SK-N-MC (cell line): ENCODE measurements at regions not wholly inside any gene's neighbourhood (a gene's known extent, or its start where the extent isn't known, plus 50 kb on each side); places are given as distances from the start of the nearest gene placed in this dataset.

Source experiments
- DNase-seq: peaks from one replicate; pipeline ENCODE4 v3.0.0-alpha.2; 2011; ENCODE audit warnings: low read depth, low spot score
- H3K27ac ChIP-seq: fragments of 200-600 bp; sonication (generic); 2 replicates; pipeline ENCODE4 v1.5.1; 2016; ENCODE audit warnings: mixed run types
- H3K36me3 ChIP-seq: fragments of 200-600 bp; sonication (generic); 2 replicates; pipeline ENCODE4 v1.6.1; 2017; ENCODE audit warnings: antibody characterized with exemption, low read length, mixed read lengths; ENCODE audit not compliant: insufficient read depth
- H3K4me3 ChIP-seq: fragments of 200-600 bp; sonication (generic); 2 replicates; pipeline ENCODE4 v1.5.1; 2016
- H3K9ac ChIP-seq: fragments of 200-600 bp; sonication (generic); 2 replicates; pipeline ENCODE4 v1.8.0; 2017; ENCODE audit warnings: mixed run types, mixed read lengths; ENCODE audit not compliant: insufficient read length
- H3K9me3 ChIP-seq: fragments of 200-600 bp; sonication (generic); 2 replicates; pipeline ENCODE4 v1.6.1; 2017; ENCODE audit warnings: low read depth, mild to moderate bottlenecking, antibody characterized with exemption, low read length, moderate library complexity, mixed read lengths
- EZH2 ChIP-seq: fragments of 200-600 bp; sonication (generic); IDR thresholded peaks from one replicate; pipeline ENCODE4 v1.6.1; 2017; ENCODE audit warnings: antibody characterized with exemption
- FOXP2 ChIP-seq: optimal IDR thresholded peaks from 2 replicates; pipeline ENCODE3; 2011; ENCODE audit warnings: mild to moderate bottlenecking, moderate library complexity; ENCODE audit not compliant: insufficient read depth; ENCODE audit errors: extremely low read length, control extremely low read depth
- POLR2AphosphoS5 ChIP-seq: IDR thresholded peaks from 2 replicates; pipeline ENCODE4 v1.6.1; 2012; ENCODE audit warnings: mild to moderate bottlenecking, low read depth, low read length, borderline replicate concordance

- TF ChIP-seq EZH2 (no peak), POLR2AphosphoS5 (no peak), FOXP2 (no peak)
- Histone ChIP-seq H3K4me3 (no peak overlapping the region), H3K36me3 (no peaks in the 10 kb centered on the region), H3K9ac (no peak overlapping the region), H3K9me3 (no peaks in the 10 kb centered on the region), H3K27ac (no peak overlapping the region)
- DNase-seq, result no peak
Observed at GRCh38 chr10:57314046-57314445, 953.0 kb upstream of the ZWINT start.

- Histone ChIP-seq H3K9me3 (no peaks in the 10 kb centered on the region), H3K4me3 (no peak overlapping the region), H3K36me3 (no peaks in the 10 kb centered on the region), H3K27ac (no peak overlapping the region), H3K9ac (no peak overlapping the region)
- no peak for DNase-seq
- TF ChIP-seq FOXP2 (no peak), POLR2AphosphoS5 (no peak), EZH2 (no peak)
Observed at GRCh38 chr10:57303566-57303965, 942.5 kb upstream of the ZWINT start.

- H3K9ac ChIP-seq, result no peak overlapping the region
- no peaks in the 10 kb centered on the region for H3K9me3 ChIP-seq
- no peaks in the 10 kb centered on the region for H3K36me3 ChIP-seq
- H3K27ac ChIP-seq, result no peak overlapping the region
- no peak overlapping the region for H3K4me3 ChIP-seq
- DNase-seq, result no peak
- no peak for TF ChIP-seq POLR2AphosphoS5
- TF ChIP-seq FOXP2, result no peak
- no peak for TF ChIP-seq EZH2
Observed at GRCh38 chr10:57300718-57301117, 939.7 kb upstream of the ZWINT start.

GRCh38 chr10:57294698-57295097 lies 933.6 kb upstream of the ZWINT start:
- DNase-seq, result no peak
- no peaks in the 10 kb centered on the region for H3K9me3 ChIP-seq
- H3K9ac ChIP-seq, result no peak overlapping the region
- H3K27ac ChIP-seq, result no peak overlapping the region
- no peak for TF ChIP-seq EZH2
- TF ChIP-seq FOXP2, result no peak
- TF ChIP-seq POLR2AphosphoS5, result no peak
- no peak overlapping the region for H3K4me3 ChIP-seq
- H3K36me3 ChIP-seq, result no peaks in the 10 kb centered on the region

GRCh38 chr10:57288754-57289153 lies 927.7 kb upstream of the ZWINT start:
- no peaks in the 10 kb centered on the region for H3K36me3 ChIP-seq
- H3K4me3 ChIP-seq, result no peak overlapping the region
- no peaks in the 10 kb centered on the region for H3K9me3 ChIP-seq
- no peak for DNase-seq
- H3K27ac ChIP-seq, result no peak overlapping the region
- H3K9ac ChIP-seq, result no peak overlapping the region
- TF ChIP-seq FOXP2 (no peak), POLR2AphosphoS5 (no peak), EZH2 (no peak)

GRCh38 chr10:57262892-57263291 lies 901.8 kb upstream of the ZWINT start:
- Histone ChIP-seq H3K27ac (no peak overlapping the region), H3K9ac (no peak overlapping the region), H3K36me3 (no peaks in the 10 kb centered on the region), H3K9me3 (no peaks in the 10 kb centered on the region), H3K4me3 (no peak overlapping the region)
- no peak for TF ChIP-seq EZH2
- TF ChIP-seq FOXP2, result no peak
- no peak for TF ChIP-seq POLR2AphosphoS5
- DNase-seq, result no peak

GRCh38 chr10:57260175-57260574 lies 899.1 kb upstream of the ZWINT start:
- H3K4me3 ChIP-seq, result no peak overlapping the region
- no peaks in the 10 kb centered on the region for H3K9me3 ChIP-seq
- TF ChIP-seq EZH2 (no peak), POLR2AphosphoS5 (no peak), FOXP2 (no peak)
- H3K36me3 ChIP-seq, result no peaks in the 10 kb centered on the region
- H3K9ac ChIP-seq, result no peak overlapping the region
- no peak overlapping the region for H3K27ac ChIP-seq
- no peak for DNase-seq

GRCh38 chr10:57249615-57250281 lies 888.7 kb upstream of the ZWINT start:
- no peak for TF ChIP-seq POLR2AphosphoS5
- no peak for TF ChIP-seq FOXP2
- no peak for TF ChIP-seq EZH2
- no peaks in the 10 kb centered on the region for H3K9me3 ChIP-seq

GRCh38 chr10:57247271-57247670 lies 886.2 kb upstream of the ZWINT start:
- no peak for DNase-seq
- H3K27ac ChIP-seq, result no peak overlapping the region
- TF ChIP-seq POLR2AphosphoS5 (no peak), FOXP2 (no peak), EZH2 (no peak)
- no peaks in the 10 kb centered on the region for H3K9me3 ChIP-seq
- H3K4me3 ChIP-seq, result no peak overlapping the region
- no peaks in the 10 kb centered on the region for H3K36me3 ChIP-seq
- H3K9ac ChIP-seq, result no peak overlapping the region

More at GRCh38 chr10:57249615-57250281, 888.7 kb upstream of the ZWINT start:
- H3K36me3 ChIP-seq, result no peaks in the 10 kb centered on the region
- H3K9ac ChIP-seq, result no peak overlapping the region
- H3K4me3 ChIP-seq, result no peak overlapping the region
- no peak overlapping the region for H3K27ac ChIP-seq
- DNase-seq, result no peak
